Gastroesophageal sphincter (tissue), 4 donors: ENCODE measurements at regions not wholly inside any gene's neighbourhood (a gene's known extent, or its start where the extent isn't known, plus 50 kb on each side); places are given as distances from the start of the nearest gene placed in this dataset.

Experiments
- ATAC-seq: fragments of 150-250 bp; one replicate; pipeline ENCODE4 v1.9.1; 2016; ENCODE audit warnings: mild to moderate bottlenecking, moderate library complexity
- H3K27ac ChIP-seq, 4 donors: fragments of 200-600 bp; sonication (generic) in 3 of 4; 1 replicate in 3 of 4; 2 replicates in 1 of 4; pipeline ENCODE4 v1.5.1; 2016 to 2019
- H3K27me3 ChIP-seq: fragments of 200-600 bp; sonication (generic); one replicate; pipeline ENCODE4 v1.5.1; 2019
- H3K36me3 ChIP-seq, 2 donors: fragments of 200-600 bp; sonication (generic); one replicate each; pipeline ENCODE4 v1.5.1; 2019; ENCODE audit warnings: control low read depth in 1 of 2
- H3K4me1 ChIP-seq, 3 donors: fragments of 200-600 bp; sonication (generic); 1 replicate in 2 of 3; 2 replicates in 1 of 3; pipeline ENCODE4 v1.5.1; 2016 to 2019; ENCODE audit warnings: control low read depth in 2 of 3
- H3K4me3 ChIP-seq, 2 donors: fragments of 200-600 bp; sonication (generic); one replicate each; pipeline ENCODE4 v1.5.1; 2019; ENCODE audit warnings: mild to moderate bottlenecking in 1 of 2, moderate library complexity in 1 of 2
- H3K9me3 ChIP-seq, 3 donors: fragments of 200-600 bp; sonication (generic); one replicate each; pipeline ENCODE4 v1.5.1; 2017 to 2019; ENCODE audit warnings: control low read depth in 2 of 3
- EP300 ChIP-seq: sonication (generic); formaldehyde crosslinking; IDR thresholded peaks from one replicate; pipeline ENCODE4 v1.6.1; 2017; ENCODE audit warnings: antibody characterized with exemption, mild to moderate bottlenecking
- POLR2A ChIP-seq, 2 donors: fragments of 450-650 bp; IDR thresholded peaks; one replicate each; pipeline ENCODE4 v1.6.1; 2017; ENCODE audit warnings: antibody characterized with exemption in 2 of 2, mild to moderate bottlenecking in 2 of 2, moderate library complexity in 1 of 2
- POLR2AphosphoS5 ChIP-seq: sonication (generic); formaldehyde crosslinking; IDR thresholded peaks from one replicate; pipeline ENCODE4 v1.6.1; 2017; ENCODE audit warnings: antibody characterized with exemption
- WGBS, 2 donors: methylation state at CpG; one replicate each; pipeline ENCODE4 v1.1.5; 2018; ENCODE audit warnings: low coverage in 1 of 2; 5-methylcytosine and 5-hydroxymethylcytosine counted together
- TF ChIP-seq, protein P1 (sequence below), 4 experiments: fragments of 200-600 bp in 2 of 4; fragments of 450-650 bp in 2 of 4; sonication (generic) in 1 of 4; IDR thresholded peaks; one replicate each; pipeline ENCODE4 v1.5.1; 2017 to 2019; ENCODE audit warnings: antibody characterized with exemption in 4 of 4, mild to moderate bottlenecking in 2 of 4, moderate library complexity in 2 of 4

DNA sequence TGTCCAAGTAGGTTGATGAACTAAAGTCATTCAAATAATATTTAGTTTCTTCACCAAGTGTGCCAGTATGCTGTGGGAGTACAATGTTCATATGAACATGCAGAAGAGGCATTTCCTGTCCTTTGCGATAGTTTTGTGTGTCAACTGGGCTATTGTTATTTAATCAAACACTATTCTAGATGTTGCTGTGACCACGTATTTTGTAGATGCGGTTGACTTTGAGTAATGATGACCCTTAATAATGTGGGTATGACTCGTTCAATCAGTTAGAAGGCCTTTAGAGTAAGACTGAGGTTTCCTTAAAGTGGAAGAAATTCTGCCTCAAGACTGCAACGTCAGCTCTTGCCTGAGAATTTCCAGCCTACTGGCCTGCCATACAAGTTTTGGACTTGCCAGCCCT is 470.7 kb upstream of the CBLB start:
- H3K4me1 ChIP-seq, result no peaks in the 10 kb centered on the region
- H3K36me3 ChIP-seq, result no peaks in the 10 kb centered on the region
- H3K9me3 ChIP-seq, result no peaks in the 10 kb centered on the region
- no peak overlapping the region for H3K27ac ChIP-seq
- no peak for ATAC-seq
- 77 to 86% methylated on average over 5 of the region's 5 CpGs for WGBS, 2 donors
- no peaks in the 10 kb centered on the region for H3K27me3 ChIP-seq
- TF ChIP-seq, protein P1, sequence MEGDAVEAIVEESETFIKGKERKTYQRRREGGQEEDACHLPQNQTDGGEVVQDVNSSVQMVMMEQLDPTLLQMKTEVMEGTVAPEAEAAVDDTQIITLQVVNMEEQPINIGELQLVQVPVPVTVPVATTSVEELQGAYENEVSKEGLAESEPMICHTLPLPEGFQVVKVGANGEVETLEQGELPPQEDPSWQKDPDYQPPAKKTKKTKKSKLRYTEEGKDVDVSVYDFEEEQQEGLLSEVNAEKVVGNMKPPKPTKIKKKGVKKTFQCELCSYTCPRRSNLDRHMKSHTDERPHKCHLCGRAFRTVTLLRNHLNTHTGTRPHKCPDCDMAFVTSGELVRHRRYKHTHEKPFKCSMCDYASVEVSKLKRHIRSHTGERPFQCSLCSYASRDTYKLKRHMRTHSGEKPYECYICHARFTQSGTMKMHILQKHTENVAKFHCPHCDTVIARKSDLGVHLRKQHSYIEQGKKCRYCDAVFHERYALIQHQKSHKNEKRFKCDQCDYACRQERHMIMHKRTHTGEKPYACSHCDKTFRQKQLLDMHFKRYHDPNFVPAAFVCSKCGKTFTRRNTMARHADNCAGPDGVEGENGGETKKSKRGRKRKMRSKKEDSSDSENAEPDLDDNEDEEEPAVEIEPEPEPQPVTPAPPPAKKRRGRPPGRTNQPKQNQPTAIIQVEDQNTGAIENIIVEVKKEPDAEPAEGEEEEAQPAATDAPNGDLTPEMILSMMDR (IDR thresholded peaks at IDR 0.05), result no peak
- TF ChIP-seq POLR2AphosphoS5, result no peak
- TF ChIP-seq EP300, result no peak
- TF ChIP-seq POLR2A (IDR thresholded peaks at IDR 0.05), result no peak
- H3K4me3 ChIP-seq, result no peak overlapping the region

DNA sequence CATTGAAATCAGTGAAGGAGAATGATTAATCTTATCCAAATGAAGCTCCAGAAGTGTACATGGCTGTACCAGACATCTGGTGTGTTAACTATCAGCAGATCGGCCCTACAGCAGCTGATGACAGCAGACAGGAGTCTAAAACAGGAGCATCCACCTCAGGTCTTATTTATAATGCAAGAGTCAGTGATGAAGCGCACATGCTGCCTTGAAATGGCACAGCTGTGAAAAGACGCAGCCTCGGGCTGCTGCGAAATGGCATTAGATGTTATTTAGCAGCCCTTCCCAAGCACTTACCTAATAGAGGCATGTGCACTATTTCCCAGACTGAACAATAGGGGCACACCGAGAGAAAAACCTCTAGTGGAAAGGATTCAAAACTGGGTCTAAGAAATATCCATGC is 472.3 kb upstream of the CBLB start:
- H3K27ac ChIP-seq, result no peak overlapping the region
- no peaks in the 10 kb centered on the region for H3K9me3 ChIP-seq
- TF ChIP-seq, protein P1 (IDR thresholded peaks at IDR 0.05), result no peak
- TF ChIP-seq POLR2A (IDR thresholded peaks at IDR 0.05) (no peak), POLR2AphosphoS5 (no peak), EP300 (no peak)
- no peaks in the 10 kb centered on the region for H3K36me3 ChIP-seq
- H3K27me3 ChIP-seq, result no peaks in the 10 kb centered on the region
- H3K4me3 ChIP-seq, result no peak overlapping the region
- no peak for ATAC-seq
- H3K4me1 ChIP-seq, result no peaks in the 10 kb centered on the region
- WGBS, 2 donors, result 30 to 44% methylated on average over 1 to 3 of the region's 6 CpGs

DNA sequence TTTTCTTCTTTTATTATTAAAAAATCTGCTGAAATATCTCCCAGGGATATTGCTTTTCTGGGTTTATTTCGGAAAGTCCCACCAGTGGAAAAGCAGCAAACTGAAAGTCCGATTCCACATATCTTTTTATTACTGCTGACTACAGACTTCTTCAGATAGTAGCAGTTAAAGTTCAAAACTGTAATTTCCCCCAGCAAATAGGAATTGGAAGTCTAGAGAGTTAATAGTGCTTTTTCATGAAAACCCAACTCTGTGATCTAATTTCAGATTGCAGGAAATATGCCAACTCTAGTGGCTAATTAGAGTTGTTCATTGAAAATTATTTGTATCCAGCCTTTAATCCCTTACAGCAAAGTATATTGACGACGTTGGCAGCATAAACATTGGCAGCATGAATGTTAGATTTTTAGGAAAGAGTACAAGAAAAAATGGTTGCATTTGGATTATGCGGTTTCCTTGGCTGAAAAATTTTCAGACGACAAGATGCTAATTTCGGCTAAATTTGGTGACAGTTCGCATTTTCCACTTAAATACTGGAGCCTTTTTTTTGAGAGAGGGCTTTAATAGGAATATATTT is 472.9 kb upstream of the CBLB start:
- Histone ChIP-seq H3K9me3 (no peaks in the 10 kb centered on the region), H3K36me3 (no peaks in the 10 kb centered on the region), H3K27me3 (no peaks in the 10 kb centered on the region), H3K27ac (no peak overlapping the region), H3K4me1 (no peaks in the 10 kb centered on the region), H3K4me3 (no peak overlapping the region)
- WGBS, 2 donors, result 72 to 78% methylated on average over 8 of the region's 8 CpGs
- TF ChIP-seq POLR2A (IDR thresholded peaks at IDR 0.05) (no peak), POLR2AphosphoS5 (no peak), EP300 (no peak)
- TF ChIP-seq, protein P1 (IDR thresholded peaks at IDR 0.05), result no peak
- ATAC-seq, result no peak

DNA sequence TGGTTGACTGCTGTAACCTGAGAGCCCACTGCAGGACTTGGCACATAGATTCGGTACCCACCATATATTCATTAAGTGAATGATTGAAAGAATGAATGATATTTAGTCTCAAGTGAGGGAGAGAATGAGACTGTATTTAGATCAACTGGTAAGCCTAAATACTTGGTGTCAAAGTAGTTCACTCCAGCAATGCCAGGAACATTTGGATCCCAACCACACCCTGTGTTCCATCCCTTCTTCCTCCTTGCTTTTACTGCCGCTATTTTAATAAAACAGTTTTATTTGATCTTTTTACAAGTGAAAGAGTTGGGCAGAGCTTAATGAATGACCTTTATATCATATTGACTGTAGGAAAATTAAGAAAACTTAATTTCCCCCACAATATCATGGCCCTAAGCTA is 473.6 kb upstream of the CBLB start:
- no peak for ATAC-seq
- WGBS, 2 donors, result 81 to 93% methylated on average over 2 of the region's 2 CpGs
- H3K4me3 ChIP-seq, result no peak overlapping the region
- H3K9me3 ChIP-seq, result no peaks in the 10 kb centered on the region
- TF ChIP-seq EP300 (no peak), POLR2A (IDR thresholded peaks at IDR 0.05) (no peak), POLR2AphosphoS5 (no peak)
- TF ChIP-seq, protein P1 (IDR thresholded peaks at IDR 0.05), result no peak
- no peaks in the 10 kb centered on the region for H3K27me3 ChIP-seq
- H3K36me3 ChIP-seq, result no peaks in the 10 kb centered on the region
- no peak overlapping the region for H3K27ac ChIP-seq
- no peaks in the 10 kb centered on the region for H3K4me1 ChIP-seq

DNA sequence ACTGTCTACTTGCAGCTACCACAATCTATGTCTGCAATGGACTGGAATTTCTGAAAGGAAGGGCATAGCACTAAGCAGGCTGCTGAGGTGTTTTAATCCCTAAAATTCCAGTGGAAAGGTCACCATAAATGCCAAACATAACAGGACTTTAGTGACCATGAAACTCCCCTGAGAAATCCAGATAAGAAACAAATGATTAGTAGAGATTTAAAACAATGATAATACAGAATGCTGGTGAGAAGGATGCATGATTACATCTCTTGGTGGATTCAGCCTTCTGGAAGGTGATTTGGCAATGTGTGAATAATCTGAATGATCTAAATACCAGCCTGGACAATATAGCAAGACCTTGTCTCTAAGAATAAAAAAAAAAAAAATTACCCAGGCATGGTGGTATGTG is 475.0 kb upstream of the CBLB start:
- H3K27ac ChIP-seq, result no peak overlapping the region
- ATAC-seq, result no peak

More for the DNA sequence above, 475.0 kb upstream of the CBLB start:
- H3K9me3 ChIP-seq, result no peaks in the 10 kb centered on the region
- H3K4me3 ChIP-seq, result no peak overlapping the region
- H3K36me3 ChIP-seq, result no peaks in the 10 kb centered on the region
- no peaks in the 10 kb centered on the region for H3K27me3 ChIP-seq
- no peak for TF ChIP-seq EP300
- no peak for TF ChIP-seq POLR2AphosphoS5
- TF ChIP-seq POLR2A (IDR thresholded peaks at IDR 0.05), result no peak
- TF ChIP-seq, protein P1 (IDR thresholded peaks at IDR 0.05), result no peak
- no peaks in the 10 kb centered on the region for H3K4me1 ChIP-seq
